DMS 273 treated with DMSO at 0.1 percent for 48 hours (cell line): ENCODE measurements at regions not wholly inside any gene's neighbourhood (a gene's known extent, or its start where the extent isn't known, plus 50 kb on each side); places are given as distances from the start of the nearest gene placed in this dataset.

ENCODE experiments used
- DNase-seq: peaks from one replicate; lab custom pipeline; 2025; lab: John Stamatoyannopoulos, UW

DNA sequence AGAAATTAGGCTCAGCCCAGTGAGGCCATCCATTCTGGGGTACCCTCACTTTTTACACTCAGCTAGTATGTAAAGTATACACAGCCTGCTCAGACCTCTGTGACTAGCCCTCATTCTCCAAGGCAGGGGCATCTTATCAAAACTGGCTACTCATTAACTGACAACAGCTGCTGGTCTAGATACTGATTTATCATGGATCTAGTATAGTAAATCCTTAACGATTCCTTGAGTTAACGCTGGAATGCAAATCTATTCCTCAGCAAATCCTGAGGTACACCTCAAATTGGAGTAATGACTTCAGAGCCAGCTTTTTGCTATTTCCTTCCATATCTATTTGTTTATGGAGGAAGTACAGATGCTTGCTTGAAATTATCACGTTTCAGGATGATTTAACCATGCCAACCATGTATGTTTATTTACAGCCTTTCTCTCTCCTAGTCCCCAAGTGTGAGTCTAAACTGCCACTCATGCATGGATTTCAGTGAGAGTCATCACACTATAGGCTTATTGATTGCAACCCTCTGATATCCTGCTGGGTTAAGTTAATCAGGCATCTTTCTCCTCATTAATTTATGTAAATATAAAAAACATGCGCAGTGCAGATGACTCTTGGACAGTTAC is 70.2 kb upstream of the DOK6 start:
- DNase-seq = no peak

DNA sequence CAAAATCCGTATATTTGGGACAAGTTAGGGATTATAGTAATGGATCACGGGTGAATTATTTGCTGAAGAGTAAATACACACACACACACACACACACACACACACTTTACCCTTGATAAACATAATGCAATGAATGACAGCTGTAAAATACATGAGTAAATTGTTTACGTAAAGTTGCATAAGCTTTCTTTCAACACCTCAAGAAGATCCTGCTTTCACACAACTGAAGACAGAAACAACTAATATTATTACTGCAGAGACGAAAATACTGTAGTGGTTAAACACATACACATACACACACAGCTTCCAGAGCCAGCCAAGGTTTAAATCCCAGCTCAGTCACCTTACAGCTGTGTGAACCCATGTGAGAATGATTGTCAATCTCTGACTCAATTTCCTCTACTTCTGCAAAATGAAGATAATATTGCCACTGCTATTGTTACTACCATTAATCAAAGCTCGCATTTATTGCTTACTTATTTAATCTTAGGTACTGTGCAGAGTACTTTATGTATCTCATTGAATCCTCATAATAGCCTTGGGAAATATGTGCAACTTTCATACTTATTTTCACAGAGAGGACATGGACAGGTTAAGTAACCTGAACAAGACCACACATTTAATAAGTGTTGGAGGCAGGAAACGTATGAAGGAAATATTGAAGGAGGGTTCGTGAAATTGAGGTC is 50.6 kb upstream of the DOK6 start:
- DNase-seq = no peak
